Femur (tissue), 1 donor: ENCODE measurements at regions not wholly inside any gene's neighbourhood (a gene's known extent, or its start where the extent isn't known, plus 50 kb on each side); places are given as distances from the start of the nearest gene placed in this dataset.

ENCODE experiments used
- DNase-seq: peaks from one replicate; pipeline ENCODE4 v3.0.0-alpha.2; 2017

GRCh38 chr9:109549386-109549785, 51.3 kb upstream of the PTPN3 start:
- DNase-seq: no peak

DNA sequence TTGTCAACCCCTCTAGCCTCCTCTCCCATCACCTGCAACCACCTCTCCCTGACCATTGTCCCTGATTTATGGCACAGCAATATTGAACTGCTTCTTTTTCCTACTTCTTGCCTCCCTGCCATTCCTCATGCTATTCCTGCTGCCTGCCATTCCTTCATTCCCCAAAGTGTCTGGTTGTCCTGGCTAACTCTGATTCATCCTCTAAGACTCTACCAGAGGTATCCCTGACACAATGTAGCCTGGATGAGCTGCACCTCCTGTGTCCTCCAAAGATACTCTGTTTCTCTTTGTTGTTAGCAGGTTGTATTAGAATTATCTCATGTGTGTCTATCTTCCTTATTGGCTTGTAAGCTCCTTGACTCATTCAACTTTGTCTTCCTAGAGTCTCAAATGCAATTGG, 53.5 kb upstream of the PTPN3 start:
- DNase-seq: no peak

GRCh38 chr9:109555215-109555614, 57.1 kb upstream of the PTPN3 start:
- DNase-seq: no peak

- no peak for DNase-seq
Observed at GRCh38 chr9:109556061-109556460, 58.0 kb upstream of the PTPN3 start.

- DNase-seq: no peak
Observed at GRCh38 chr9:109556786-109557185, 58.7 kb upstream of the PTPN3 start.

GRCh38 chr9:109557481-109557880, 59.4 kb upstream of the PTPN3 start:
- DNase-seq: no peak

GRCh38 chr9:109558718-109559151, 60.6 kb upstream of the PTPN3 start:
- no peak for DNase-seq

- DNase-seq: no peak
Observed at GRCh38 chr9:109560470-109561132, 62.5 kb upstream of the PTPN3 start.

DNA sequence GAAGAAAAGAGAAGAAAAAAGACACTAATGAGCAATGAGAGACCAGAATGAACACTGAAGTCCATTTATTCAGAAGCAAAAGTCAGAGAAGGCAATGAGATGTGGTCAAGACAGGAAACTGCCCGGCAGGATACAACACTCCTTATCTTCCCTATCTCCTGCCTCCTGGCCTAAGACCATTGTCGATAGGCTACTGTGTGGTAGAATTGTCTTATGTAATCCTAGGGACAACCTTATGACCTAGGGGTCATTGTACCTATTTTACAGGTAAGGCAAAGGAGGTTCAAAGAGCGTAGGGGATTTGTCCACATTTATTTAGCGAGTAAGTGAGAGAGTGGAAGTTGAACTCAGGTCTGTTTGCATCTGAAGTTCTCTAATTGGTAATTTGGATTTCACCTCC, 63.0 kb upstream of the PTPN3 start:
- no peak for DNase-seq

DNA sequence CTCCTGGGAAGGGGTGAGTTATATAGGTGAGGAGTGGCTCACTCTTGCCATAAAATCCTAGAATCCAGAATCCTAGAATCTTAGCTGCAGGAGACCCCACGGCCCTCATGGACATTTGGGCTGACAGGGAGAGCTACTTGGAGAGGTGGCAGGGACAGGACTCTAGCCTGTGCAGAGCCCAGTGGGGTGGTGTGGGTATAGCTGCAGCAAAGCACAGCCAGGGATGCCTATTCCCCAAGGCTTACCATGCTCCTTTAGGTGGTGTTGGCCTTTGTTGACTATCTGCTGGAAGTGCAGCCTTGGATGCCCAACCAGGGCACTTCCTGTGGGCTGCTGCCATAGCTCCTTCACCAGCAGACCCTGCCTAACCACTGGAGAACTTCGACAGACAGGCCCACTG, 70.0 kb upstream of the PTPN3 start:
- no peak for DNase-seq

GRCh38 chr9:109568568-109569210, 70.6 kb upstream of the PTPN3 start:
- no peak for DNase-seq

DNA sequence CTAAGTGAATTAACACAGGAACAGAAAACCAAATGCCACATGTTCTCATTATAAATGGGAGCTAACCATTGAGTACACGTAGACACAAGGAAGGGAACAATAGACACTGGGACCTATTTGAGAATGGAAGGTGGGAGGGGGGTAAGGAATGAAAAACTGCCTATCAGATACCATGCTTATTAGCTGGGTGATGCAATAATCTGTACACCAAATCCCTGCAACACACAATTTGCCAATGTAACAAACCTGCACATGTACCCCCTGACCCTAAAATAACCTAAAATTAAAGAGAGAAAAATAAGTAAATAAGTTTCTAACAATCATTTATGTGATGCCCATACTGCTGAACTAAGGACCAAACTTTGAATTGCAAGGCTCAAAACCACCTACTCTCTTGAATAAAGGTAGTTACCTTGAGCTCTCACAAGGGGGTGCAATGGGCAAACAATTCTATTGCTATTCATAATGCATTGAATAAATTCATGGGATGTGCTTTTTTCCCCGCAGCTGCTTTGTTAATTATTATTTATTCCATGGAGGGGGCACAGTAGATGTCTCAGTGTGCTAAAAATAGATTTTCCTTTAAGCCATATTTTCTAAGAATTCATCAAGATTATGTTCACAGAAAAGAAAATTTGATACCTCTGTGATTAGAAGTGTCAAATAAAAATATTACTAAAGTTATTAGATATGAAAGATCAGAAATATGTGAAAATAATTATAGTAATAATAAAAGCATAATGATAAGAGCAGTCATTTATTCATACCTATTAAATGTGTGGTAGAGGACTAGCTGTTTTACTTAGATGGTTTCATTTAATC, 76.2 kb upstream of the PTPN3 start:
- peak; percentile 35 for DNase-seq

- no peak for DNase-seq
Observed at GRCh38 chr9:109576762-109577161, 78.7 kb upstream of the PTPN3 start.

- no peak for DNase-seq
Observed at GRCh38 chr9:109579191-109579948, 81.3 kb upstream of the PTPN3 start.

- DNase-seq: no peak
Observed at GRCh38 chr9:109582386-109582785, 84.3 kb upstream of the PTPN3 start.

DNA sequence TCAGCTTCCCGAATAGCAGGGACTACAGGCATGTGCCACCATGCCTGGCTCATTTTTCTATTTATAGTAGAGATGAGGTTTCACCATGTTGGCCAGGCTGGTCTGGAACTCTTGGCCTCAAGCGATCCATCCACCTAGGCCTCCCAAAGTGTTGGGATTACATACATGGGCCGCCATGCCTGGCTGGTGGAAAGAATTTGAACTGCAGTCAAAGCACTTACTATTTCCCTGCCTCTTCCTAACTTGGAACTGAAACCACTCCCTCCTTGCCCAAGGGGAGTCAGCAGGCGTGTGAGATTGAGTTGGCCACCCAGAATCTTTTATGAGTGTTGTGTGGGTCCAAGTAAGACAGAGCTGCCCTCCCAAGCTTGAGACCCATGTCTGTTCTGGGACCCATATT, 86.1 kb upstream of the PTPN3 start:
- DNase-seq: no peak

- DNase-seq: no peak
Observed at GRCh38 chr9:109585796-109586195, 87.7 kb upstream of the PTPN3 start.

DNA sequence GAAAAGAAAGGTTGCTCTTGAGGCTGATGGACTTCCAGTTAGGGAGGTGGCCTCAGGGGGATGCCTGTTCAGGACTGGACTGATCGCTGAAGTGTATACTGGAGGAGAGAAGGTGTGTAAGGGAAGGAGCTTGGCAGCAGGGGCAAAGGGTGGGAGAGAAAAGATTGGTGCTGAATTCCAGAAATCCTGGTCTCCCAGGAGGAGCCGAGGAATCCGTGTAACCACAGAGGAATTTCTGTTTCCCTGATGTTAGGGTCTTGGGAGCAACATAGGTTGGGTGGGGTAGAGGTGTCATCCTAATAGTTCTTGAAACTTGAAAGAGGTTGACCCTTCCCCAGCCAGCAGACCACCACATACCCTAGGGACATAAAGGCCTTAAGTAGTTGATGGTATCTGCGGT, 88.9 kb upstream of the PTPN3 start:
- DNase-seq: no peak

DNA sequence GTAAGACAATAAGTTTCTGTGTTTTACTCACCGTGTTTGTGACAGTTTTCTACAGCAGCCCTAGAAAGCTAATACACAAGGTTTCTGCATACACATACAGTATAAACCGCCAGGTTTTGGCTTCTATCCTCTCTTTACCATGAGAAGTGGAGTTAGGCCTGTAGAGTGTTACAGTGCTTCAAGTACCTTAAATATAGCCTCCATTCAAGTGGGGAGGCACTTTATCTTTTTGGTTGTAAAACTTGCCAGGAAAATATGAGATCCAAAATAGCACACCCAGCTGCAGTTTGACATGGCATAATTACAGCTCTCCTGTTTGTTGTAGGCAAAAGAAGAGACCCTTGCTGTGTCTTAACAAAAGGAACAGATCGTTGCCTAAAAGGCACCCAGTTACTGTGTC, 90.3 kb upstream of the PTPN3 start:
- no peak for DNase-seq

GRCh38 chr9:109590966-109591365, 92.9 kb upstream of the PTPN3 start:
- peak; percentile 24 for DNase-seq

DNA sequence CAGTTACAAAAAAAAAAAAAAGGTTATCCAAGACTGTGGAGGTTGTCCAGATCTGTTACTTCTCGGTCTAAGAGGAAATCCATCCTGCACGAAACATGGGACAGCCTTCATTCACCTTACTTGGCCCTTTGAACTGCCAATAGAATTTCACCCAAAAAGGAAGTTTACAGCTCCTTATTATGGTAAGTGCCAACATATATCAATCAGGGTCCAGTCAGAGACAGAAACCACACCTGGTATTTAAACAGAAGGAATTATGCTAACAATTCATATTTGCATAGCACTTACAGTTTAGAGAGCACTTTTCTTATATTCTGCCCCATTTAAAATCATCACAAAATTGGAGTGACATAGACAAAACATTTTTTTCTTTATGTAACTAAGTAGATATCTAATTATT, 93.6 kb upstream of the PTPN3 start:
- no peak for DNase-seq

DNA sequence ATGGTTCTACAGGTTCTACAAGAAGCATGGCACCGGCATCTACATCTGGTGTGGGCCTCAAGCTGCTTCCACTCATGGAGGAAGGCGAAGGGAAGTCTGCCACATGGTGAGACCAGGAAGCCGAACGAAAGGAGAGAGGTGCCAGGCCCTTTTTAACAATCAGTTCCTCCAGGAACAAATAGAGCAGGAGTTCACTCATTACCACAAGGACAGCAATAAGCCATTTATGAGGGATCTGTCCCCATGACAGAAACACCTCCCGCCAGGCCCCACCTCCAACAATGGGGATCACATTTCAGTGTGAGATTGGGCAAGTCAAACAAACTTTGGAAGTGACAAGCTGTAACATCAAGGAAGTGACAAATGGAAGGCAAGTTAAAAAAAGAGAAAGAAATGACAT, 95.5 kb upstream of the PTPN3 start:
- no peak for DNase-seq

- DNase-seq: no peak
Observed at GRCh38 chr9:109597496-109597895, 99.4 kb upstream of the PTPN3 start.
